ENCODE measurements at regions not wholly inside any gene's neighbourhood (a gene's known extent, or its start where the extent isn't known, plus 50 kb on each side); places are given as distances from the start of the nearest gene placed in this dataset.
"Not testable (repeated sequence)": the region's sequence is repeated elsewhere in the genome, so short reads cannot be mapped to it uniquely, and the experiment has no call there.

GRCh38 chr3:176347424-176348146, 849.7 kb downstream of the TBL1XR1 start:
- Histone ChIP-seq H3K27me3 (ENCODE audit: insufficient read depth, poor library complexity, severe bottlenecking) (no peaks in the 10 kb centered on the region), H3K4me3 (replicated peaks; ENCODE audit: insufficient read depth, low read length) (no peak overlapping the region), H3K27ac (replicated peaks) (no peak overlapping the region)
- TF ChIP-seq POLR2AphosphoS5 (IDR thresholded peaks at IDR 0.05; ENCODE audit: low read depth), result no peak
- TF ChIP-seq REST (IDR thresholded peaks at IDR 0.05; ENCODE audit: insufficient replicate concordance, low read depth), result no peak
- TF ChIP-seq CTCF (IDR thresholded peaks at IDR 0.05; ENCODE audit: insufficient read depth, low read length), result no peak
- TF ChIP-seq SPI1 (IDR thresholded peaks at IDR 0.05; ENCODE audit: borderline replicate concordance, low read depth), result no peak
- TF ChIP-seq GABPA (IDR thresholded peaks at IDR 0.05; ENCODE audit: low read depth), result no peak
- no peak for DNase-seq (ENCODE audit: low read depth in 1 of 2, low spot score in 1 of 2)

GRCh38 chr3:176341963-176342362, 855.3 kb downstream of the TBL1XR1 start:
- no peaks in the 10 kb centered on the region for H3K27me3 ChIP-seq (ENCODE audit: insufficient read depth, poor library complexity, severe bottlenecking)
- no peak overlapping the region for H3K27ac ChIP-seq (replicated peaks)
- H3K4me3 ChIP-seq (replicated peaks; ENCODE audit: insufficient read depth, low read length), result no peak overlapping the region
- DNase-seq (ENCODE audit: low read depth in 1 of 2, low spot score in 1 of 2), result no peak
- no peak for TF ChIP-seq REST (IDR thresholded peaks at IDR 0.05; ENCODE audit: insufficient replicate concordance, low read depth)
- no peak for TF ChIP-seq GABPA (IDR thresholded peaks at IDR 0.05; ENCODE audit: low read depth)
- TF ChIP-seq CTCF (IDR thresholded peaks at IDR 0.05; ENCODE audit: insufficient read depth, low read length), result no peak
- no peak for TF ChIP-seq POLR2AphosphoS5 (IDR thresholded peaks at IDR 0.05; ENCODE audit: low read depth)

- TF ChIP-seq GABPA (IDR thresholded peaks at IDR 0.05; ENCODE audit: low read depth), result no peak
- H3K27me3 ChIP-seq (ENCODE audit: insufficient read depth, poor library complexity, severe bottlenecking), result no peaks in the 10 kb centered on the region
- no peak overlapping the region for H3K27ac ChIP-seq (replicated peaks)
- DNase-seq (ENCODE audit: low read depth in 1 of 2, low spot score in 1 of 2), result no peak
- no peak overlapping the region for H3K4me3 ChIP-seq (replicated peaks; ENCODE audit: insufficient read depth, low read length)
These were observed 868.6 kb downstream of the TBL1XR1 start for GRCh38 chr3:176328666-176329065.

GRCh38 chr3:176328198-176328597, 869.1 kb downstream of the TBL1XR1 start:
- H3K4me3 ChIP-seq (replicated peaks; ENCODE audit: insufficient read depth, low read length), result no peak overlapping the region
- DNase-seq (ENCODE audit: low read depth in 1 of 2, low spot score in 1 of 2), result no peak
- TF ChIP-seq POLR2AphosphoS5 (IDR thresholded peaks at IDR 0.05; ENCODE audit: low read depth) (no peak), REST (IDR thresholded peaks at IDR 0.05; ENCODE audit: insufficient replicate concordance, low read depth) (no peak), GABPA (IDR thresholded peaks at IDR 0.05; ENCODE audit: low read depth) (no peak), SPI1 (IDR thresholded peaks at IDR 0.05; ENCODE audit: borderline replicate concordance, low read depth) (no peak), CTCF (IDR thresholded peaks at IDR 0.05; ENCODE audit: insufficient read depth, low read length) (no peak)
- no peak overlapping the region for H3K27ac ChIP-seq (replicated peaks)
- no peaks in the 10 kb centered on the region for H3K27me3 ChIP-seq (ENCODE audit: insufficient read depth, poor library complexity, severe bottlenecking)

GRCh38 chr3:176326894-176327490, 870.3 kb downstream of the TBL1XR1 start:
- not testable (repeated sequence) for H3K4me3 ChIP-seq (replicated peaks; ENCODE audit: insufficient read depth, low read length); DNase-seq (ENCODE audit: low read depth in 1 of 2, low spot score in 1 of 2); H3K27me3 ChIP-seq (ENCODE audit: insufficient read depth, poor library complexity, severe bottlenecking); H3K27ac ChIP-seq (replicated peaks)
